ENCODE measurements at regions not wholly inside any gene's neighbourhood (a gene's known extent, or its start where the extent isn't known, plus 50 kb on each side); places are given as distances from the start of the nearest gene placed in this dataset.

DNA sequence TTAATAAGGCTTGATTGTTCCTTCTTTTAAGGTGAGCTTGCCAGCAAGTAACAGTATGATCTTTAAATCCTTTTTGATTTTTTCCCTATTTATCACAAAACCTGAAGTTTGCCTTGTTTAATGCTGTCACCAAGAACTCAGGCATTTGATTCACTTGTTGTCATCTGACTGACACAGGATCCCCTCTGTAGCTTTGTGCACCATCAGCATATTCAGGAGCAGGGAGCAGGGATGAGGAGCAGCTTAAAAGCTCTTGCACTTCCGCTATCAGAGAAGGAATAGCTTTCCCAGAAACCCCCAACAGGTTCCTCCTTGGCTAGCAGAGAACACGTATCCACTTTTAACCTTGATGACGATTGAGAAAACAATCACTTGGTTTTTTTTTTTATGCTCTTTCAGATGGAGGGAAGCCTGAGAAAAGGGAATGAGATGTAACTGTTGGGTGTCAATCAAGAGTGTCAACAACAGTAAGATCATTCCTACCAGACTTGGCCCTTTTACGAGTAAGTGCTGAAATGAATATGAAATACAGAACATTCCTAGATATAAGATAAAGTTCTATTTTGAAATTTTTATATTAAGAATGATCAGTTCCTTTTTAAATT lies 433.1 kb upstream of the CDH18 start:
- TF ChIP-seq, protein P1, sequence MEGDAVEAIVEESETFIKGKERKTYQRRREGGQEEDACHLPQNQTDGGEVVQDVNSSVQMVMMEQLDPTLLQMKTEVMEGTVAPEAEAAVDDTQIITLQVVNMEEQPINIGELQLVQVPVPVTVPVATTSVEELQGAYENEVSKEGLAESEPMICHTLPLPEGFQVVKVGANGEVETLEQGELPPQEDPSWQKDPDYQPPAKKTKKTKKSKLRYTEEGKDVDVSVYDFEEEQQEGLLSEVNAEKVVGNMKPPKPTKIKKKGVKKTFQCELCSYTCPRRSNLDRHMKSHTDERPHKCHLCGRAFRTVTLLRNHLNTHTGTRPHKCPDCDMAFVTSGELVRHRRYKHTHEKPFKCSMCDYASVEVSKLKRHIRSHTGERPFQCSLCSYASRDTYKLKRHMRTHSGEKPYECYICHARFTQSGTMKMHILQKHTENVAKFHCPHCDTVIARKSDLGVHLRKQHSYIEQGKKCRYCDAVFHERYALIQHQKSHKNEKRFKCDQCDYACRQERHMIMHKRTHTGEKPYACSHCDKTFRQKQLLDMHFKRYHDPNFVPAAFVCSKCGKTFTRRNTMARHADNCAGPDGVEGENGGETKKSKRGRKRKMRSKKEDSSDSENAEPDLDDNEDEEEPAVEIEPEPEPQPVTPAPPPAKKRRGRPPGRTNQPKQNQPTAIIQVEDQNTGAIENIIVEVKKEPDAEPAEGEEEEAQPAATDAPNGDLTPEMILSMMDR (IDR thresholded peaks at IDR 0.05; ENCODE audit: low read depth, low read length): no peak
- no peak for DNase-seq (ENCODE audit: low read depth, low spot score)
- in situ Hi-C loops (cut with HindIII; ENCODE audit: low sequenced_read_pairs): no loop called here
- no peak overlapping the region for H3K4me3 ChIP-seq (ENCODE audit: low read depth, low read length)
